ENCODE measurements at regions not wholly inside any gene's neighbourhood (a gene's known extent, or its start where the extent isn't known, plus 50 kb on each side); places are given as distances from the start of the nearest gene placed in this dataset.

DNA sequence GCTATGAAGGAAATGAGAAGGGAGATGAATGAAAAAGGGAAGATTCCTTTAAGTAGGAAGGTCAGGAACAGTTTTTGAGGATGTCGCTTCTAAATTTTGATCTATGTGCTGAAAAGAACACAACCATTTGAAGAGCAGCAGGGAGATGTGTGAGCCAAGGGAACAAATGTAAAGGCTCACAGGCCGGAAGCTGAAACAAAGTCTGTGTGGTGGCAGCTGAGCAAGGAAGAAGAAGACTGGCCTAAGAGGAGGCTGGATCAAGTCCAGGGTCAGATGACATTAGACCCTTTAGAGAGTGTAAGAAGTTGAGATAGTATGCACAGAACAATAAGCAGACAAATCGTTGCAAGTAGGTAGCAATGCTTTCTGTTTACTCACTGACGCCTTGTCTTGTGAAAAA, 1631.4 kb upstream of the TENM4 start (continued):
- TF ChIP-seq JDP2 (CRISPR knock-in tag; IDR thresholded peaks at IDR 0.05; ENCODE audit: borderline replicate concordance) (no peak), ZFP41 (CRISPR knock-in tag; IDR thresholded peaks at IDR 0.05; ENCODE audit: borderline replicate concordance) (no peak)

DNA sequence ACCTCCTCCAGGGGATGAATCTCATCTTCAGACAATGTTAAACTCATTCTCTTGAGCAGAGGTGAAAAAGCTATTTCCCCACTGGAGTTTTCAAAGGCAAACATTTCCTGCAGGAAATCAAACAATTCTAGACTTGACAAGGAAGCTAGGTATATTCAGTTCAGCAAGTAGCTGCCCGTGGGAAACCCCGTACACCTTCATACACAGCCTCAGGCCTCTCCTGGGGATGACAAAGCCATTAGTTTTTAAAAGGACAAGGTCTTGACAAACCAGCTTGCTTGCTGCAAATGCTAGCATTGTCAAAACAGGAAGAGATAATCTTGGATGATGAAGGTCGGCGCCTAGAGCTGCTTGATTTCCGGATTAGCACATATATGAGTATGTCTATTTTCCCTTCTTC, 1630.8 kb upstream of the TENM4 start:
- H3K36me3 ChIP-seq (replicated peaks in 1 of 2; ENCODE audit: control insufficient read depth in 1 of 2, insufficient read depth in 2 of 2, low read length in 2 of 2): no peaks in the 10 kb centered on the region
- H3K27me3 ChIP-seq (ENCODE audit: control insufficient read depth in 1 of 2, insufficient read depth in 2 of 2, low read length in 2 of 2): peaks cover 0 to 4% of the 10 kb centered on the region in 2 experiments; a peak in 1 of 5 replicates
- ChIA-PET CTCF (ENCODE audit: low intra/inter-chr PET ratio, low total read pairs) (no interaction called here), POLR2A (no interaction called here)
- no peak for DNase-seq (ENCODE audit: low spot score)
- no peaks in the 10 kb centered on the region for H3K9me3 ChIP-seq (ENCODE audit: low read length)
- H3K27ac ChIP-seq (ENCODE audit: extremely low read length, insufficient read depth, low read length): no peak overlapping the region
- no peak for ATAC-seq
- H3K4me2 ChIP-seq (ENCODE audit: low read depth, low read length): no peak overlapping the region
- no peaks in the 10 kb centered on the region for H4K20me1 ChIP-seq (ENCODE audit: insufficient read depth, low read length)
- no peak overlapping the region for H3K4me3 ChIP-seq (replicated peaks in 1 of 3; ENCODE audit: insufficient read depth in 1 of 3, low read depth in 2 of 3, low read length in 3 of 3)
- H3K9ac ChIP-seq (ENCODE audit: insufficient read depth, low read depth, low read length): no peak overlapping the region
- H3K79me2 ChIP-seq (ENCODE audit: insufficient read depth, low read length): no peaks in the 10 kb centered on the region
- TF ChIP-seq ZNF543 (CRISPR knock-in tag; IDR thresholded peaks at IDR 0.05) (no peak), ZNF317 (CRISPR knock-in tag; IDR thresholded peaks at IDR 0.05) (no peak), KDM5B (CRISPR knock-in tag; IDR thresholded peaks at IDR 0.05; ENCODE audit: borderline replicate concordance) (no peak), ZNF850 (CRISPR knock-in tag; conservative IDR thresholded peaks at IDR 0.05) (no peak), XRCC5 (optimal IDR thresholded peaks at IDR 0.05; ENCODE audit: low read length) (no peak)
- H2AFZ ChIP-seq (ENCODE audit: low read length): no peak overlapping the region
- 7% methylated on average over 5 of the region's 5 CpGs for WGBS (ENCODE audit: low lambda C conversion rate)
- no TSS peak for BruUV-seq (replicated peaks)
- intact Hi-C loops (cut with micrococcal nuclease; ENCODE audit: unreplicated experiment): no loop called here
- no peak for FAIRE-seq
- no peaks in the 10 kb centered on the region for H3K4me1 ChIP-seq (ENCODE audit: insufficient read depth, low read length)
- in situ Hi-C loops (cut with HindIII; ENCODE audit: extremely low pct_ligation_motif_present, low pct_unique_long_range_greater_than_20kb): no loop called here

DNA sequence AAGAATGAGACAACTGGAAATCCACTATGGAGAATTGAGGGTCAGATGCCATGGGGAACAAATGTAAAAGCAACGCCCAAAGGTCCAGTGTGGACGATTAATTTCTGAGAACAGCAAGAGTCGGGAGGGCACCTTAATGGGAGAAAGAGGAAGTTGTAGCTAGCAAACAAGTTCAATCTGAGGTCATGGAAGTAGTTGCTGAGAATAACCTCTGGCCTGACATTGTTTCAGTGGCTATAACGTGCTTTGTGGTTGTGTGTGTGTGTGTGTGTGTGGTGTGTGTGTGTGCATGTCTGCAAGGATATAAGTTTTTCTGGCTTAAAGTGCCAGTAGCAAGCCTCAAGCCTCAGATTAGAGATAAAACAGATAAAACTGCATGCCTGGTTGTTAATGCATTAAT, 1630.1 kb upstream of the TENM4 start:
- Histone ChIP-seq H3K9ac (ENCODE audit: insufficient read depth, low read depth, low read length) (no peak overlapping the region), H3K4me3 (replicated peaks in 1 of 3; ENCODE audit: insufficient read depth in 1 of 3, low read depth in 2 of 3, low read length in 3 of 3) (no peak overlapping the region), H3K4me2 (ENCODE audit: low read depth, low read length) (no peak overlapping the region), H4K20me1 (ENCODE audit: insufficient read depth, low read length) (no peaks in the 10 kb centered on the region), H3K79me2 (ENCODE audit: insufficient read depth, low read length) (no peaks in the 10 kb centered on the region), H3K9me3 (ENCODE audit: low read length) (no peaks in the 10 kb centered on the region), H3K27ac (ENCODE audit: extremely low read length, insufficient read depth, low read length) (no peak overlapping the region), H3K4me1 (ENCODE audit: insufficient read depth, low read length) (no peaks in the 10 kb centered on the region), H3K27me3 (ENCODE audit: control insufficient read depth in 1 of 2, insufficient read depth in 2 of 2, low read length in 2 of 2) (peaks cover 0 to 4% of the 10 kb centered on the region in 2 experiments; a peak in 1 of 5 replicates), H3K36me3 (replicated peaks in 1 of 2; ENCODE audit: control insufficient read depth in 1 of 2, insufficient read depth in 2 of 2, low read length in 2 of 2) (no peaks in the 10 kb centered on the region), H2AFZ (ENCODE audit: low read length) (no peak overlapping the region)
- no TSS peak for BruUV-seq (replicated peaks)
- in situ Hi-C loops (cut with HindIII; ENCODE audit: extremely low pct_ligation_motif_present, low pct_unique_long_range_greater_than_20kb): no loop called here
- POLR2A ChIA-PET: no interaction called here
- intact Hi-C loops (cut with micrococcal nuclease; ENCODE audit: unreplicated experiment): no loop called here
- CTCF ChIA-PET (ENCODE audit: low intra/inter-chr PET ratio, low total read pairs): no interaction called here
- FAIRE-seq (no peak), DNase-seq (ENCODE audit: low spot score) (no peak), ATAC-seq (no peak)
- 1% methylated on average over 4 of the region's 4 CpGs for WGBS (ENCODE audit: low lambda C conversion rate)
- TF ChIP-seq TOE1 (CRISPR knock-in tag; IDR thresholded peaks at IDR 0.05): no peak
- TF ChIP-seq, protein P1, sequence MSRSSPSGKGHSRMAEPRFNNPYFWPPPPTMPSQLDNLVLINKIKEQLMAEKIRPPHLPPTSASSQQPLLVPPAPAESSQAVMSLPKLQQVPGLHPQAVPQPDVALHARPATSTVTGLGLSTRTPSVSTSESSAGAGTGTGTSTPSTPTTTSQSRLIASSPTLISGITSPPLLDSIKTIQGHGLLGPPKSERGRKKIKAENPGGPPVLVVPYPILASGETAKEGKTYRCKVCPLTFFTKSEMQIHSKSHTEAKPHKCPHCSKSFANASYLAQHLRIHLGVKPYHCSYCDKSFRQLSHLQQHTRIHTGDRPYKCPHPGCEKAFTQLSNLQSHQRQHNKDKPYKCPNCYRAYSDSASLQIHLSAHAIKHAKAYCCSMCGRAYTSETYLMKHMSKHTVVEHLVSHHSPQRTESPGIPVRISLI (CRISPR knock-in tag; IDR thresholded peaks at IDR 0.05; ENCODE audit: borderline replicate concordance): no peak
- TF ChIP-seq YEATS4 (CRISPR knock-in tag; IDR thresholded peaks at IDR 0.05; ENCODE audit: borderline replicate concordance): no peak
- TF ChIP-seq, protein P2, sequence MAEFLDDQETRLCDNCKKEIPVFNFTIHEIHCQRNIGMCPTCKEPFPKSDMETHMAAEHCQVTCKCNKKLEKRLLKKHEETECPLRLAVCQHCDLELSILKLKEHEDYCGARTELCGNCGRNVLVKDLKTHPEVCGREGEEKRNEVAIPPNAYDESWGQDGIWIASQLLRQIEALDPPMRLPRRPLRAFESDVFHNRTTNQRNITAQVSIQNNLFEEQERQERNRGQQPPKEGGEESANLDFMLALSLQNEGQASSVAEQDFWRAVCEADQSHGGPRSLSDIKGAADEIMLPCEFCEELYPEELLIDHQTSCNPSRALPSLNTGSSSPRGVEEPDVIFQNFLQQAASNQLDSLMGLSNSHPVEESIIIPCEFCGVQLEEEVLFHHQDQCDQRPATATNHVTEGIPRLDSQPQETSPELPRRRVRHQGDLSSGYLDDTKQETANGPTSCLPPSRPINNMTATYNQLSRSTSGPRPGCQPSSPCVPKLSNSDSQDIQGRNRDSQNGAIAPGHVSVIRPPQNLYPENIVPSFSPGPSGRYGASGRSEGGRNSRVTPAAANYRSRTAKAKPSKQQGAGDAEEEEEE (CRISPR knock-in tag; IDR thresholded peaks at IDR 0.05; ENCODE audit: borderline replicate concordance): no peak
- no peak for TF ChIP-seq CBX5 (CRISPR knock-in tag; IDR thresholded peaks at IDR 0.05; ENCODE audit: borderline replicate concordance)
- no peak for TF ChIP-seq AHR (CRISPR knock-in tag; IDR thresholded peaks at IDR 0.05)
